HG03196 (cell line): ENCODE measurements at regions not wholly inside any gene's neighbourhood (a gene's known extent, or its start where the extent isn't known, plus 50 kb on each side); places are given as distances from the start of the nearest gene placed in this dataset.
A peak's percentile ranks its signal among the peaks of the same experiment; 100 is the strongest.
"Not testable (repeated sequence)": the region's sequence is repeated elsewhere in the genome, so short reads cannot be mapped to it uniquely, and the experiment has no call there.

Experiments
- ATAC-seq: cut with Tn5 transposase; IDR thresholded peaks from one replicate; pipeline ENCODE4 v1.9.1; 2021; ENCODE audit not compliant: unreplicated experiment

- ATAC-seq: not testable (repeated sequence)
Measured at GRCh38 chr2:111551428-111551827, 332.6 kb downstream of the ANAPC1 start.

- ATAC-seq: not testable (repeated sequence)
Measured at GRCh38 chr2:111552625-111553024, 331.4 kb downstream of the ANAPC1 start.

DNA sequence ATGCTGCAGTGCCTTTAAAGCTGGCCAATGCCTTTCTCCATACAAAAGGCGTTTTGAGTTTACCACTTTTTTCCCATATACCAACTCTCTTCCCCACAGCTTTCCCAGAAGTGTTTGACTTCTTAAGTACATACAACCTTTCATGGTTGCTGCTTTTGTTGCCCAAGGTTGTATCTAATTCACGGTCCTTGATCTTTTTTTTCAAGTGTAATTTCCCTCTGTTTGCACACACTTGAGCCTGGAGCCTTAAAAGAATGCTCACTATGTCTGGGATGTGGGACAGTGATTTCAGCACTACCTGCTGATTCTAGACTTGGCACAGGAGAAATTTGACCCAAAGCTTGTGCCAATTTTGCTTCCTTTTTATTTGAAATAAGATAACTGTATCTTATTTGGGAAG lies 324.7 kb downstream of the ANAPC1 start:
- ATAC-seq: not testable (repeated sequence)

DNA sequence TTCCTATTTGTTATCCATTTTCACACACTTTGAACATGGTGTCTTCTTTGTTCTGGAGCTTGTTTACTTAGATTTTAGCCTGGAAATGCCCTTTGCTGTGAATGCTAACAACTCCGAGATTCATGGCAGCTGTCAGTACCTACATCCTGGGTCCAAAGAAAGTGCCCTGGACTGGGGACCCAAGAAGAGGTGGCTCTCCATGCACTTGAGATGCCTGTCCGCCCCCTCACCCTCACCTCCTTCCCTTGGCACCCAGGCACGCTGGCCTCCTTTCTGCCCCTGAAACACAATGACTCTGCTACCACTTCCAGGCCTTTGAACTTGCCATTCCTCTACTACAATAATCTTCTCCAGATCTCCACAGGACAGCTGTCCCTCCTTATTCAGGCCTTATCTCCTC lies 324.2 kb downstream of the ANAPC1 start:
- ATAC-seq: not testable (repeated sequence)

GRCh38 chr2:111566068-111566467 lies 317.9 kb downstream of the ANAPC1 start:
- ATAC-seq: not testable (repeated sequence)

GRCh38 chr2:111567233-111567632 lies 316.8 kb downstream of the ANAPC1 start:
- not testable (repeated sequence) for ATAC-seq

GRCh38 chr2:111569356-111570199 lies 314.4 kb downstream of the ANAPC1 start:
- not testable (repeated sequence) for ATAC-seq

DNA sequence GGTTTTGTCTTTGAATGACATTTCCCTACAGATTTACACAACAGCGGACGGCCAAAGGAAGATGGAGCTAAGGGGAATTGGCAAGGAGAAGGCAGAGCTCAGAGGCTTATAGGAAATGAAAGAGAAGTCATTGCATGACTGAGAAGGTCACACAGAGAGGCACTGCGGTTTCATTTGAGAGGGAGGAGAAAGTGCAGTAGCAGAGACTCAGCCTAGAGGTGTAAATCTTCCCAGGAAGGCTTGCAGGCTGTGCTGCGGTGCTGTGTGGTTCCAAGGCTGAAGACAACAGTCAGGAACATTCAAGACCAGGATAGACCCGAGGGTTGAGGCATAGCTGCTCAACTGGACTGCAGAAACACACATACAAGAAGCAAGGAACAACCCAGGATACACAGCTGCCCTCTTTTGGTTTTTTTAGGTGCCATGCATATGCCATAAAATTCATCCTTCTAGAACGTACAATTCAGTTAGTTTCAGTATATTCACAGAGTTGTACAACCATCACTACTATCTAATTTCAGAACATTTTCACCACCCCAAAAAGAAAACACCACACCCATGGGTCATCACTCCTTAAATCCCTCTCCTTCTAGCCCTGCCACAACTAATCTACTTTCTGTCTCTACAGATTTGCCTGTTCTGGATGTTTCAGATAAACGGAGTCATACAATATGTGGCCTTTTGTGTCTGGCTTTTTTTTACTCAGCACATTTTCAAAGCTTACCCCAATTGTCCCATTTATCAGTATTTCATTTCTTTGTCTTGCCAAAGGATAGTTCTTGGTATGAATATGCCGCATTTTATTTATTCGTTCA lies 313.5 kb downstream of the ANAPC1 start:
- peak; percentile 76 for ATAC-seq

- not testable (repeated sequence) for ATAC-seq
Measured at GRCh38 chr2:111574803-111575202, 309.2 kb downstream of the ANAPC1 start.

GRCh38 chr2:111577154-111577885 lies 306.7 kb downstream of the ANAPC1 start:
- not testable (repeated sequence) for ATAC-seq

DNA sequence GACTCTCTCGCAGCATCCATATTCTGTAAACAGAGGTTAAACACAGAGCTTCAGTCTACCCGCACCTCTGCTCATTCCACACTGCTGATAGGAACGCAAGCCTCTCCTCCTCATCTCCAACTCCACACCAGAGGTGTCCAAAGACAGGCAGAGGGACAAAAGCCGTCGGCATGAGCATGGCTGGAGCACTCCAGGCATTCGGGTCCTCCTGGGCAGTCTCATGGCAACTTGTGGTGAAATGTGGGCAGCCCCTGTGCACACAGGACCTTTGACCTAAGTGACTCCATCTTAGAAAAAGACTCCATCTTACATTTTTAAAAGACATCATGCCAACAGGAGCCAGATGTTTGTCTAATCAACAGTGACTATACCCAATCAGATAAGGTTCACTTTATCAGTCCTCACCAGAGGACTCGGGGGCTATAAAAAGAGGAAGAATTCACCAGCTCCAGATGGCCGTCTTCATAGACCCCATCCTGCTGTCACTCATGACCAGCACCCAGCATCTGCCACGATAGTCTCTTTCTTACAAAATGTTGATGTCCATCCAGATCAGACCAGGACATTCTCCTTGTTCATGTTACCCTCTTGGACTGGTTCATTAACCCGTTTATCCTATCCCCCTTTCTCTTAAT lies 304.4 kb downstream of the ANAPC1 start:
- not testable (repeated sequence) for ATAC-seq

GRCh38 chr2:111580616-111581015 lies 303.4 kb downstream of the ANAPC1 start:
- ATAC-seq: not testable (repeated sequence)

DNA sequence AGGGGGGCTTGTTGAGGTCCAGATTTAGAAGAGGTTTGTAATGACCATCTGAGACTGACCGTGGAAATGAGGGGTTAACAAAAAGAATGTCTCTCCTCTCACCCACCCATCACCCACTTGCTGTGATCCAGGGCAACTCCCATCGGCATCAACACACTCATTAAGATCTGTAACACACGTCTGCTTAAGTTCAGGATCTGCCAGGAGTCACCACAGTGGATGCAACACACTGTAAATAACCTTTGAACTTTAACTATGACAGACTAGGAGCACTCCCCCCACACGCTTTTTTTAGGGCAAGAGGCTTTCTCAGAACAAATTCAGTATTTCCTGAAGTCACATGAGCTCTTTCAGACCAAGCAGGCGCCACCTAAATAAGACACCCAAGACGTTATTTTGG lies 301.9 kb downstream of the ANAPC1 start:
- not testable (repeated sequence) for ATAC-seq

DNA sequence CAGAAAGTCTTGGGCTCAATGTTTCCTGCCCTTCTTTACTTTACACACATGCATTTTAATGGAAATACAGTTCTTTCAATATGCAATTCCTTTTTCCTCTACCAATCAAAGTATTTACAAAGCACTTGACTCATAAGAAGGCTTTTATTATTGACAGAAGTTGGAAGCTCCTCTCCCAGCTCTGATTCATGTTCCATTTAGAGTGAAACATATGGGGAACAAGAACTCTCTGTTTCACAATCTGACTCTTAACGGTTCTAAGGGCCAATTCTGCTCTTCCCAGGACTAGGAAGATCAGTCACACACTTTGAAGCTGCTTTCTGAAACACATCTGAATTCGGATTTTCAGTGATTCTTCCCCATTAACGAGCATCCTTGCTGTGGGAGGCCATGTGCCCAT lies 300.5 kb downstream of the ANAPC1 start:
- ATAC-seq: not testable (repeated sequence)

- not testable (repeated sequence) for ATAC-seq
Measured at GRCh38 chr2:111584540-111584939, 299.5 kb downstream of the ANAPC1 start.

DNA sequence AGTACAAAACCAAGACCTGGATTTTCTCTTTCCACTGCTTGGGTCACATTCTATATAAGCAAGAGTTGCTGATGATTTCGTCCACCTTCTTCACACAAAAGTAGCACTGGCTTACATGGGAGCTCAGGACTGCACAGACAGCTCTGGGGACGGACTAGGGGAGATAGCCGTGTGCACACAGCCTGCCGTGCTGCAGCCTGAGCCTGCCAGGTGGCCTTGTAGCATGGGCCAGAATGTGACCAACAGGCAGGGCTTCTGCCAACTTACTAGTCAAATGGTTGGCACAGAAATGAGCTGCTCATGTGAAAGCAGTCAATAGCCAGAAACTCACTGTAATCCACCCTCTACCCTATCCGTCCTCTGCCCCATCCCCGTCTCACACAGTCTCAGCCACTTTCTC lies 299.0 kb downstream of the ANAPC1 start:
- ATAC-seq: not testable (repeated sequence)

DNA sequence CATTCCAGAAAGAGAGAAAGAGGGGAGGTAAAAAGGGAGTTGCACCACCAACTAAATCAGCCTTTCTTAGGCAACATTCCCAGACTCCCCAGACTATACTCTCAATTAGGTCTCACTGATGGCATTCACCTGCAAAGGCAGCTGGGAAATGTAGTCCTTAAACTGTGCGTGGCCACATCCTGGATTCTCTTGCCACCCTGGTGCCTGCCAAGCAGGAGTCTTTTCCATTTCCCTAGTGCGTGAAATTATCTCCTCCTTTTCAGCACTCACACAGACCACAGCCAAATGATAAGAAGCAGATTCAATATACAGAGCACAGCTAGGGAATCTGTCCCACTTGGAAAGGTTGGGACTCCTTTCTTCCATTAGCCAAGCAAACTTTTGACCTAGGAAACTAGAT lies 298.0 kb downstream of the ANAPC1 start:
- ATAC-seq: not testable (repeated sequence)

DNA sequence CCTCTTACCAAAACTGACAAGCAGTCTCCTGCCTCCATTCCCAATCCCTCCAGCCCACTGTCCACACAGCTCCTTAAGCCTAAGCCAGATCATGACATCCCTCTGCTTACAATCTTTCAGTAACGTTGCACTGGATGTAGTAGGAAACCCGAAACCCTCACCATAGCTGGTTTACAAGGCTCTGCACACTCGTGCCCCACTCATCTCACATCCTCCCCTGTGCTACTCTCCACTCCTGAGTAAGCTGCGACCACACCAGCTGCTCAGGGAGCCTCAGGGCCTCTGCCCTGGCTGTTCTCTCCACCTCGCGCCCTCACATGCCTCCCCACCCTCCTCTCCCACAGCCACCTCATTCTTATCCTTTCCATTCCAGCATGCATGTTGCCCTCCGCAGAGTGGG lies 288.9 kb downstream of the ANAPC1 start:
- not testable (repeated sequence) for ATAC-seq

GRCh38 chr2:111596808-111597705 lies 286.9 kb downstream of the ANAPC1 start:
- not testable (repeated sequence) for ATAC-seq

DNA sequence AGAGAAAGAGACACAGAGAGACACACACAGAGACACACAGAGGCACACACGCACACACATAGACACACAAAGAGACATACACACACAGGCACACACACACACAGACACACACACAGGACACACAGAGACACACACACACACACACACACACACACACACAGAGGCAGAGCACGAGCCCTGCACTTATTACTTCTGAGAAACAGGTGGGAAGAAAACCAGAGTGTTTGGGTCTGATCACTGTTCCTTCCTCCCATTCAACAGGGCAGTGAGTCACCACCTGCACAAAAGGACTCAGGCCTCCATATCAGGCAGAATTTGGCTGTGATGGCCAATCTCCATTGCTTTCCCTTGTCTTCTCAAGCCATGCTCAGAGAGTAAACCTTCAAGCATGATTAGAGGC lies 285.0 kb downstream of the ANAPC1 start:
- not testable (repeated sequence) for ATAC-seq
